ENCODE measurements at regions not wholly inside any gene's neighbourhood (a gene's known extent, or its start where the extent isn't known, plus 50 kb on each side); places are given as distances from the start of the nearest gene placed in this dataset.

DNA sequence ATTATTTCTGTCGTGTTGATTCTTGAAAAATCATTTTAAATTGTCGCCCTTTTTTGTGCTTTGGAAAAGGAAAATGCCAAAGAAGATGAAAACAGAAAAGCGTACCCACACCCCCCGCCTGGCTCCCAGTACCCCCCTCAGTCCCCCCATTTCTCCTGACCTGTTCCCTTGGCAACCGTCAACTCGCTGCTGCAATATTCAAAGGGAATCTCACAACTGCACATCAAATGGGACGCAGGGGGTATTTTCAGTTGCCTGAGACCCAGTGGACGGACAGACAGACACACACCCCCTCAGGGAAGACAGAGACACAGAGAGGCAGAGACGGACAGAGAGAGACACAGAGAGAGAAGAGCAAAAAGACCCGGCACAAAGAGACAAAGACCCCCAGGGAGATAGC, 83.5 kb upstream of the PRR20G start:
- Mint-ChIP-seq H3K4me1 (no peaks in the 10 kb centered on the region), H3K27ac (no peak overlapping the region), H3K27me3 (peaks cover 30% of the 10 kb centered on the region), H3K9me3 (ENCODE audit: insufficient read depth) (peaks cover 3% of the 10 kb centered on the region), H3K4me3 (no peak overlapping the region)
- Histone ChIP-seq H3K4me3 (ENCODE audit: control extremely low read depth in 1 of 5, extremely low read depth in 1 of 5, insufficient read depth in 1 of 5, low read depth in 2 of 5, low read length in 4 of 5) (no peak overlapping the region), H2AFZ (ENCODE audit: insufficient read depth, low read depth, low read length, poor library complexity, severe bottlenecking) (no peak overlapping the region), H3K9me3 (ENCODE audit: control extremely low read depth in 1 of 3, control insufficient read depth in 2 of 3, insufficient read depth in 1 of 3, low read length in 2 of 3) (peaks cover 0 to 9% (median 0%) of the 10 kb centered on the region in 3 donors), H3K27me3 (replicated peaks in 1 of 4; ENCODE audit: control extremely low read depth in 1 of 4, control insufficient read depth in 3 of 4, insufficient read depth in 4 of 4, low read length in 3 of 4) (no peaks in the 10 kb centered on the region), H3K79me2 (ENCODE audit: control insufficient read depth, insufficient read depth, low read length) (no peaks in the 10 kb centered on the region), H4K20me1 (ENCODE audit: control insufficient read depth, insufficient read depth, low read length, poor library complexity, severe bottlenecking) (no peaks in the 10 kb centered on the region), H3K4me2 (replicated peaks; ENCODE audit: low read depth, low read length, poor library complexity, severe bottlenecking) (no peak overlapping the region), H3K36me3 (replicated peaks in 1 of 2; ENCODE audit: control extremely low read depth in 1 of 2, control insufficient read depth in 1 of 2, extremely low read depth in 1 of 2, insufficient read depth in 2 of 2, low read length in 1 of 2) (no peaks in the 10 kb centered on the region), H3K4me1 (ENCODE audit: control insufficient read depth in 2 of 2, insufficient read depth in 2 of 2, low read length in 2 of 2) (no peaks in the 10 kb centered on the region), H3K9ac (ENCODE audit: low read length) (no peak overlapping the region), H3K27ac (ENCODE audit: low read length in 2 of 2) (no peak overlapping the region)
- TF ChIP-seq, protein P1, sequence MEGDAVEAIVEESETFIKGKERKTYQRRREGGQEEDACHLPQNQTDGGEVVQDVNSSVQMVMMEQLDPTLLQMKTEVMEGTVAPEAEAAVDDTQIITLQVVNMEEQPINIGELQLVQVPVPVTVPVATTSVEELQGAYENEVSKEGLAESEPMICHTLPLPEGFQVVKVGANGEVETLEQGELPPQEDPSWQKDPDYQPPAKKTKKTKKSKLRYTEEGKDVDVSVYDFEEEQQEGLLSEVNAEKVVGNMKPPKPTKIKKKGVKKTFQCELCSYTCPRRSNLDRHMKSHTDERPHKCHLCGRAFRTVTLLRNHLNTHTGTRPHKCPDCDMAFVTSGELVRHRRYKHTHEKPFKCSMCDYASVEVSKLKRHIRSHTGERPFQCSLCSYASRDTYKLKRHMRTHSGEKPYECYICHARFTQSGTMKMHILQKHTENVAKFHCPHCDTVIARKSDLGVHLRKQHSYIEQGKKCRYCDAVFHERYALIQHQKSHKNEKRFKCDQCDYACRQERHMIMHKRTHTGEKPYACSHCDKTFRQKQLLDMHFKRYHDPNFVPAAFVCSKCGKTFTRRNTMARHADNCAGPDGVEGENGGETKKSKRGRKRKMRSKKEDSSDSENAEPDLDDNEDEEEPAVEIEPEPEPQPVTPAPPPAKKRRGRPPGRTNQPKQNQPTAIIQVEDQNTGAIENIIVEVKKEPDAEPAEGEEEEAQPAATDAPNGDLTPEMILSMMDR (IDR thresholded peaks at IDR 0.05), result no peak
- TF ChIP-seq EZH2 (IDR thresholded peaks at IDR 0.05; ENCODE audit: borderline replicate concordance, insufficient read depth, low read depth, low read length, poor library complexity, severe bottlenecking), result no peak
- ChIA-PET POLR2A (no interaction called here), CTCF (no interaction called here)
- ATAC-seq (ENCODE audit: low read depth) (no peak), DNase-seq (no peak)
- intact Hi-C loops (cut with micrococcal nuclease), result no loop called here
- 80% methylated on average over 9 of the region's 10 CpGs for WGBS (ENCODE audit: insufficient coverage)

DNA sequence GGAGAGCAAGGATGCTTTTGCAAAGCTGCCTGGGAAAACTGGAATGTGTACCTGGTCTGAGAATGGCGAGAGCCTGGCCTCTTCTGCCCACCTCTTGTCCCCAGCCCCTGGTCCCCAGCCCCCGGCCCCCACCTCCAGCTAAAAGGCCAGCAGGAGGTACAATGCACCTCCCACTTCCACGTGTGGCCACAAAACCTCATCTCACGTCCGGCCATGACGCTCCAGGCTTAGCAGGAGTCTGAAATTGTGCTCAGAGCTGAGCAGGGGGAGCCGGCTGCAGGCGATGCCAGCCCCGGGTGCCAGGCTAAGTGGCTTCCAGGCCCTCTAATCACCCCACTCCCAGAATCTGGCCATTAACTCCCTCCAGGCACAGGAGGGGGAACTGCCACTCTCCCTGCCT, 83.1 kb upstream of the PRR20G start:
- H3K9me3 Mint-ChIP-seq (ENCODE audit: insufficient read depth), result no peaks in the 10 kb centered on the region
- H3K4me3 ChIP-seq (ENCODE audit: control extremely low read depth in 1 of 5, extremely low read depth in 1 of 5, insufficient read depth in 1 of 5, low read depth in 2 of 5, low read length in 4 of 5), result no peak overlapping the region
- peaks cover 33% of the 10 kb centered on the region for H3K27me3 Mint-ChIP-seq
- no peaks in the 10 kb centered on the region for H3K79me2 ChIP-seq (ENCODE audit: control insufficient read depth, insufficient read depth, low read length)
- DNase-seq (no peak), ATAC-seq (ENCODE audit: low read depth) (no peak)
- no peak overlapping the region for H3K27ac Mint-ChIP-seq
- peaks cover 0 to 4% (median 0%) of the 10 kb centered on the region in 3 donors for H3K9me3 ChIP-seq (ENCODE audit: control extremely low read depth in 1 of 3, control insufficient read depth in 2 of 3, insufficient read depth in 1 of 3, low read length in 2 of 3)
- ChIA-PET CTCF (no interaction called here), POLR2A (no interaction called here)
- H3K9ac ChIP-seq (ENCODE audit: low read length), result no peak overlapping the region
- no peaks in the 10 kb centered on the region for H4K20me1 ChIP-seq (ENCODE audit: control insufficient read depth, insufficient read depth, low read length, poor library complexity, severe bottlenecking)
- H3K4me2 ChIP-seq (replicated peaks; ENCODE audit: low read depth, low read length, poor library complexity, severe bottlenecking), result no peak overlapping the region
- H3K36me3 ChIP-seq (replicated peaks in 1 of 2; ENCODE audit: control extremely low read depth in 1 of 2, control insufficient read depth in 1 of 2, extremely low read depth in 1 of 2, insufficient read depth in 2 of 2, low read length in 1 of 2), result no peaks in the 10 kb centered on the region
- intact Hi-C loops (cut with micrococcal nuclease), result no loop called here
- H3K4me1 ChIP-seq (ENCODE audit: control insufficient read depth in 2 of 2, insufficient read depth in 2 of 2, low read length in 2 of 2), result no peaks in the 10 kb centered on the region
- no peak overlapping the region for H3K4me3 Mint-ChIP-seq
- no peaks in the 10 kb centered on the region for H3K4me1 Mint-ChIP-seq
- H3K27me3 ChIP-seq (replicated peaks in 1 of 4; ENCODE audit: control extremely low read depth in 1 of 4, control insufficient read depth in 3 of 4, insufficient read depth in 4 of 4, low read length in 3 of 4), result no peaks in the 10 kb centered on the region
- 9% methylated on average over 5 of the region's 9 CpGs for WGBS (ENCODE audit: insufficient coverage)
- TF ChIP-seq, protein P1 (IDR thresholded peaks at IDR 0.05), result no peak
- TF ChIP-seq EZH2 (IDR thresholded peaks at IDR 0.05; ENCODE audit: borderline replicate concordance, insufficient read depth, low read depth, low read length, poor library complexity, severe bottlenecking), result no peak
- H2AFZ ChIP-seq (ENCODE audit: insufficient read depth, low read depth, low read length, poor library complexity, severe bottlenecking), result no peak overlapping the region
- no peak overlapping the region for H3K27ac ChIP-seq (ENCODE audit: low read length in 2 of 2)
